HG03520 (cell line): ENCODE measurements at regions not wholly inside any gene's neighbourhood (a gene's known extent, or its start where the extent isn't known, plus 50 kb on each side); places are given as distances from the start of the nearest gene placed in this dataset.

Experiments
- ATAC-seq: cut with Tn5 transposase; IDR thresholded peaks from one replicate; pipeline ENCODE4 v1.9.1; 2021; ENCODE audit warnings: mild to moderate bottlenecking, moderate library complexity; ENCODE audit not compliant: unreplicated experiment

- ATAC-seq, result no peak
Measured at GRCh38 chr11:92885600-92885999, 83.9 kb upstream of the MTNR1B start.

- ATAC-seq, result no peak
Measured at GRCh38 chr11:92886243-92886905, 83.1 kb upstream of the MTNR1B start.

GRCh38 chr11:92888696-92889095 lies 80.8 kb upstream of the MTNR1B start:
- ATAC-seq, result no peak

- ATAC-seq, result no peak
Measured at GRCh38 chr11:92890846-92891245, 78.6 kb upstream of the MTNR1B start.

- ATAC-seq, result no peak
Measured at GRCh38 chr11:92892802-92893684, 76.4 kb upstream of the MTNR1B start.

DNA sequence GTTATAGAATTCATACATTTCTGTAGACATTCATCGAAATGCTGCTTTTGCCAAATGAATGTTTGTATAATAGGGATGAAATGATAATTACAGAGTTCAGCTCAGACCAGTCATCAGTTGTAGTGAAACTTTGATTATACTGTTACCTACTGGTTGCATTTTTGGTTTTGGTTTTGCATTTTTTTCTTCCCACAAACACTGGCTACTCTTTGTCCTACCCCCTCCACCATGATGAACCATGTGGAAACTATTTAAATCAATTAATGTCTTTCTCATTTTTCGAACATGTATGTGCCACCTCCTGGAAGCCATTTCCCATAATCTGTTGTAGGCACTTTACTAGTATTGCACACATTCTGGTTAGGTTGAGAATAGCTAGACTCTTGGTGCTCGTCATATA lies 75.3 kb upstream of the MTNR1B start:
- no peak for ATAC-seq

DNA sequence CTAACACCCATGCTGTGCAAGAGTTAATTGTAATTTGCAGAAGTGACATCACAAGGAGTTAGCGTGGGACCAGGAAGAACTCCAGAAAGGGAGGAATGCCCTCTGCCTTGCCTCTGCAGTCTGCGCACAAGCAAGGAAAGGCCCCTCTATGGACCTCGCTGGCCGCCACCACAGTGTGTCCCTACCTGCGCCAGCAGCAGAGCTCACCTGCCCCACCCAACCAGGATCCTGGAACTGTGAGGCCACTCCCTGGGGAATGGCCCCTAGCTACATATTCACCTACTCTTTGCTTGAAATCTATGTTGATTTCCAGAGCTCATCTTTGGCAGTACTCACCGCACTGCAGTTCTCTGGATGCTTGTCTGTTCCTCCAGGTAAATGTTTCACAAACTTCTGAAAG lies 72.0 kb upstream of the MTNR1B start:
- ATAC-seq, result no peak

- no peak for ATAC-seq
Measured at GRCh38 chr11:92902417-92902816, 67.0 kb upstream of the MTNR1B start.

- ATAC-seq, result no peak
Measured at GRCh38 chr11:92907671-92908070, 61.8 kb upstream of the MTNR1B start.

- no peak for ATAC-seq
Measured at GRCh38 chr11:92909214-92909613, 60.2 kb upstream of the MTNR1B start.

GRCh38 chr11:92911478-92911877 lies 58.0 kb upstream of the MTNR1B start:
- ATAC-seq, result no peak

DNA sequence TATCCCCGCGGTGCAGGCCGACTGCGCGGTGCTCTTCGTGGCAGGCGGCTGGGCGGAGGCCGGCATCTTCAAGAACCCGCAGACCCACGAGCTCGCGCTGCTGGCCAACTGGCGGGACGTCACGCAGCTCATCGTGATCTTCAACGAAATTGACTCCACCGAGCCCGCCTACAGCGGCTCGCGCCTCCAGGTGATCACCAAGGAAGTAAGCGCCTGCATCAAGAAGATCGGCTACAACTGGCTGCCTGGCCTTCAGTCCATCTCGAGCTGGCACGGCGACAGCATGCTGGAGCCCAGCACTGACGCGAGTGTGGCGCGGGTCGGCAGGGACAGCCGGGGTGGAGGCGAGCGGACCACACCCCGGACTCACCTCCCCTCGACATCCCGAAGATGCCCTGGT lies 53.9 kb upstream of the MTNR1B start:
- no peak for ATAC-seq

DNA sequence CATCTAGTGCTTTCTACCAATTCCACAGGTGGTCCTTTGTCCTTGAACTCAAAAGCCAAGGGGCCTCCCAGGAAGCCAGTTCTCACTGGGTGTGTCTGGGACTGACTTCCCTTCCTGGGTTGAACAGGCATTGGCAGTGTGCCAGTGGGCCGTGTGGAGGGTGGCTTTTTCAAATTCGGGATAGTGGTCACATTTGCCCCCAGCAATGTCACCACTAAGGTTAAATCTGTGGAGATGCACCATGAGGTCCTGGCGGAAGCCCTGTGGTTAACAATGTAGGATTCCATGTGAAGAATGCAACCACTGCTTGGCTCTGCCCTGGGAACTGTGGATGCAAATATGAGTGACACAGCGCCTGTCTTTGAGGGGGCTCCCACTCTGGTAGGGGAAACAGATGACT lies 53.2 kb upstream of the MTNR1B start:
- ATAC-seq, result no peak

- no peak for ATAC-seq
Measured at GRCh38 chr11:92917927-92918326, 51.5 kb upstream of the MTNR1B start.

- no peak for ATAC-seq
Measured at GRCh38 chr11:92919048-92919447, 50.4 kb upstream of the MTNR1B start.
